PC-9 (cell line): ENCODE measurements at regions not wholly inside any gene's neighbourhood (a gene's known extent, or its start where the extent isn't known, plus 50 kb on each side); places are given as distances from the start of the nearest gene placed in this dataset.

Experiments used
- BruUV-seq: library from RNA; stranded (reverse); fragments of 400-500 nt; replicated peaks from 2 replicates; lab custom pipeline; 2021; lab: Mats Ljungman, UMichigan
- CTCF ChIA-PET: fragments of 300-600 bp; sonication (Branson Sonifier 250); formaldehyde crosslinking; loops from one replicate; lab custom pipeline; 2022; ENCODE audit warnings: antibody characterized with exemption; lab: Charles Lee
- POLR2A ChIA-PET: fragments of 300-600 bp; sonication (Branson Sonifier 250); formaldehyde crosslinking; loops from one replicate; lab custom pipeline; 2022; ENCODE audit warnings: antibody characterized with exemption; ENCODE audit not compliant: unreplicated experiment; lab: Charles Lee
- DNase-seq, 2 experiments: peaks; one replicate each; pipeline versions ENCODE4 v3.0.0 to v3.0.0-alpha.2; 2015 to 2022; ENCODE audit warnings: mixed read lengths in 1 of 2
- H2AFZ ChIP-seq: fragments of 200-600 bp; sonication (generic); 2 replicates; pipeline ENCODE4 v1.8.1; 2017; ENCODE audit warnings: antibody characterized with exemption
- H3F3A ChIP-seq: fragments of 200-600 bp; sonication (generic); 2 replicates; pipeline ENCODE4 v1.8.1; 2017; ENCODE audit warnings: antibody characterized with exemption, mild to moderate bottlenecking, low read depth; ENCODE audit not compliant: insufficient read depth
- H3K27ac ChIP-seq: fragments of 200-600 bp; sonication (generic); 2 replicates; pipeline ENCODE4 v1.6.1; 2016; ENCODE audit warnings: mixed run types
- H3K27me3 ChIP-seq: fragments of 200-600 bp; sonication (generic); 2 replicates; pipeline ENCODE4 v1.6.1; 2016; ENCODE audit warnings: low read depth, mixed run types; ENCODE audit not compliant: insufficient read depth
- H3K36me3 ChIP-seq: fragments of 200-600 bp; sonication (generic); 2 replicates; pipeline ENCODE4 v1.6.1; 2016; ENCODE audit warnings: low read depth, mixed run types
- H3K4me1 ChIP-seq: fragments of 200-600 bp; sonication (generic); replicated peaks from 2 replicates; pipeline ENCODE4 v1.6.1; 2016; ENCODE audit warnings: mixed run types; ENCODE audit not compliant: insufficient read depth
- H3K4me2 ChIP-seq: fragments of 200-600 bp; sonication (generic); 2 replicates; pipeline ENCODE4 v1.6.1; 2017; ENCODE audit warnings: mixed run types
- H3K4me3 ChIP-seq: fragments of 200-600 bp; sonication (generic); 2 replicates; pipeline ENCODE4 v1.6.1; 2016; ENCODE audit warnings: mixed run types
- H3K79me2 ChIP-seq: fragments of 200-600 bp; sonication (generic); 2 replicates; pipeline ENCODE4 v1.6.1; 2017; ENCODE audit warnings: low read depth, mixed run types
- H3K9me2 ChIP-seq: fragments of 200-600 bp; sonication (generic); 2 replicates; pipeline ENCODE4 v1.8.1; 2017; ENCODE audit warnings: mild to moderate bottlenecking; ENCODE audit not compliant: insufficient read depth
- H3K9me3 ChIP-seq: fragments of 200-600 bp; sonication (generic); 2 replicates; pipeline ENCODE4 v1.8.1; 2016; ENCODE audit warnings: low read depth; ENCODE audit not compliant: insufficient read depth
- H4K20me1 ChIP-seq: fragments of 200-600 bp; sonication (generic); 2 replicates; pipeline ENCODE4 v1.8.1; 2017; ENCODE audit not compliant: insufficient read depth
- CTCF ChIP-seq: fragments of 200-600 bp; sonication (generic); conservative IDR thresholded peaks from 2 replicates; pipeline ENCODE4 v1.6.1; 2017; ENCODE audit warnings: mixed run types, antibody characterized with exemption, mild to moderate bottlenecking, moderate library complexity
- EZH2 ChIP-seq: fragments of 200-600 bp; sonication (generic); IDR thresholded peaks from 2 replicates; pipeline ENCODE4 v1.8.0; 2017; ENCODE audit warnings: antibody characterized with exemption, low read depth
- intact Hi-C: fragments of 100-400 bp; cut with micrococcal nuclease; formaldehyde crosslinking; loops from one replicate; pipeline ENCODE4 v1.10.0; 2022; ENCODE audit not compliant: unreplicated experiment

GRCh38 chr1:87898431-87898830, 569.8 kb downstream of the LMO4 start:
- no peaks in the 10 kb centered on the region for H4K20me1 ChIP-seq
- H3K4me3 ChIP-seq, result no peak overlapping the region
- H3K4me2 ChIP-seq, result no peak overlapping the region
- no peak overlapping the region for H2AFZ ChIP-seq
- no peaks in the 10 kb centered on the region for H3K79me2 ChIP-seq
- DNase-seq, result no peak
- POLR2A ChIA-PET, result interaction anchor here (0.6 kb wide), 1 partner anchor 434 kb away, joined by 16 read pairs; no protein-coding TSS in a partner anchor
- CTCF ChIA-PET, result no interaction called here
- peaks cover 5% of the 10 kb centered on the region; the same call in 1 of the 2 replicates for H3K9me2 ChIP-seq
- no peaks in the 10 kb centered on the region for H3K36me3 ChIP-seq
- BruUV-seq, result no TSS peak
- intact Hi-C loops, result no loop called here
- no peak overlapping the region for H3K27ac ChIP-seq
- no peaks in the 10 kb centered on the region for H3K4me1 ChIP-seq
- no peaks in the 10 kb centered on the region for H3F3A ChIP-seq
- no peaks in the 10 kb centered on the region for H3K27me3 ChIP-seq
- no peaks in the 10 kb centered on the region for H3K9me3 ChIP-seq
- TF ChIP-seq EZH2 (no peak), CTCF (no peak)

GRCh38 chr1:87899017-87899416, 570.3 kb downstream of the LMO4 start:
- Histone ChIP-seq H3K4me1 (no peaks in the 10 kb centered on the region), H3K27ac (no peak overlapping the region), H3K36me3 (no peaks in the 10 kb centered on the region), H3K4me3 (no peak overlapping the region), H3F3A (no peaks in the 10 kb centered on the region), H3K9me2 (peaks cover 5% of the 10 kb centered on the region; the same call in 1 of the 2 replicates), H2AFZ (no peak overlapping the region), H3K79me2 (no peaks in the 10 kb centered on the region), H3K9me3 (no peaks in the 10 kb centered on the region), H4K20me1 (no peaks in the 10 kb centered on the region), H3K4me2 (no peak overlapping the region), H3K27me3 (no peaks in the 10 kb centered on the region)
- POLR2A ChIA-PET, result interaction anchor here (0.6 kb wide), 1 partner anchor 435 kb away, joined by 16 read pairs; no protein-coding TSS in a partner anchor
- intact Hi-C loops, result no loop called here
- no peak for DNase-seq
- TF ChIP-seq CTCF, result no peak
- TF ChIP-seq EZH2, result no peak
- no TSS peak for BruUV-seq
- CTCF ChIA-PET, result no interaction called here

GRCh38 chr1:87899746-87900145, 571.1 kb downstream of the LMO4 start:
- Histone ChIP-seq H3K4me1 (no peaks in the 10 kb centered on the region), H3K36me3 (no peaks in the 10 kb centered on the region), H3K27me3 (no peaks in the 10 kb centered on the region), H3K4me2 (no peak overlapping the region), H3F3A (no peaks in the 10 kb centered on the region), H3K4me3 (no peak overlapping the region), H4K20me1 (no peaks in the 10 kb centered on the region), H3K9me3 (no peaks in the 10 kb centered on the region), H3K79me2 (no peaks in the 10 kb centered on the region), H2AFZ (no peak overlapping the region), H3K9me2 (peaks cover 5% of the 10 kb centered on the region; the same call in 1 of the 2 replicates), H3K27ac (no peak overlapping the region)
- ChIA-PET POLR2A (no interaction called here), CTCF (no interaction called here)
- intact Hi-C loops, result no loop called here
- DNase-seq, result no peak
- no peak for TF ChIP-seq CTCF
- no peak for TF ChIP-seq EZH2
- BruUV-seq, result no TSS peak
